Small intestine (tissue), 7 donors: ENCODE measurements at regions not wholly inside any gene's neighbourhood (a gene's known extent, or its start where the extent isn't known, plus 50 kb on each side); places are given as distances from the start of the nearest gene placed in this dataset.

Source experiments
- DNase-seq, 2 donors: peaks; one replicate each; pipeline versions ENCODE4 v3.0.0 to v3.0.0-alpha.2; 2013
- FAIRE-seq: peaks from 2 replicates; lab custom pipeline; 2012; peaks lifted over from hg19 to GRCh38; lab: Jason Lieb, UNC
- H3K27ac ChIP-seq, 3 donors: one replicate each; pipeline ENCODE4 v1.5.1; 2013; ENCODE audit warnings: low read length in 2 of 3, mild to moderate bottlenecking in 2 of 3, control low read depth in 1 of 3, inconsistent platforms in 1 of 3, low read depth in 1 of 3, moderate library complexity in 1 of 3
- H3K27me3 ChIP-seq, 3 donors: one replicate each; pipeline ENCODE4 v1.6.1; 2013; ENCODE audit warnings: low read length in 3 of 3, inconsistent platforms in 1 of 3; ENCODE audit not compliant: control insufficient read depth in 3 of 3, insufficient read depth in 3 of 3
- H3K36me3 ChIP-seq, 3 donors: one replicate each; pipeline ENCODE4 v1.6.1; 2013; ENCODE audit warnings: low read length in 3 of 3, inconsistent platforms in 1 of 3, low read depth in 1 of 3, mild to moderate bottlenecking in 1 of 3, moderate library complexity in 1 of 3; ENCODE audit not compliant: control insufficient read depth in 3 of 3, insufficient read depth in 2 of 3
- H3K4me1 ChIP-seq, 3 donors: one replicate each; pipeline ENCODE4 v1.6.1; 2013; ENCODE audit warnings: low read length in 2 of 3, inconsistent platforms in 1 of 3, low read depth in 1 of 3, mild to moderate bottlenecking in 1 of 3, moderate library complexity in 1 of 3; ENCODE audit not compliant: control insufficient read depth in 3 of 3, insufficient read depth in 2 of 3
- H3K4me3 ChIP-seq, 3 donors: one replicate each; pipeline ENCODE4 v1.5.1; 2013; ENCODE audit warnings: low read length in 3 of 3, control low read depth in 1 of 3, inconsistent platforms in 1 of 3, low read depth in 1 of 3, mild to moderate bottlenecking in 1 of 3, moderate library complexity in 1 of 3
- H3K9me3 ChIP-seq, 2 donors: one replicate each; pipeline ENCODE4 v1.6.1; 2013; ENCODE audit warnings: low read depth in 1 of 2, low read length in 1 of 2; ENCODE audit not compliant: control insufficient read depth in 2 of 2, insufficient read depth in 1 of 2
- whole genome bisulfite sequencing, 3 donors: extraction: QIAGEN DNeasy Blood & Tissue Kit; methylation state at CpG; one replicate each; pipeline ENCODE4 v1.1.7; 2013; 5-methylcytosine and 5-hydroxymethylcytosine counted together
- donor health status: healthy with polysubstance abuse.
- donor health status: control.
- donor health status: control.
- donor health status: Bipolar disorder and iron deficiency.
- donor health status: healthy.

- no peaks in the 10 kb centered on the region for H3K27me3 ChIP-seq
- FAIRE-seq, result no peak
- WGBS, 3 donors, result 21 to 44% (median 35%) methylated on average over 9 of the region's 9 CpGs
These were observed 137.5 kb upstream of the SYT13 start for GRCh38 chr11:45423475-45424120.

GRCh38 chr11:45423036-45423435, 136.9 kb upstream of the SYT13 start:
- DNase-seq (no peak), FAIRE-seq (no peak)
- WGBS, 3 donors, result 57 to 68% (median 58%) methylated on average over 6 of the region's 6 CpGs
- Histone ChIP-seq H3K36me3 (no peaks in the 10 kb centered on the region), H3K27me3 (no peaks in the 10 kb centered on the region), H3K9me3 (peaks cover 0 to 5% of the 10 kb centered on the region in 2 donors), H3K4me1 (no peaks in the 10 kb centered on the region), H3K27ac (no peak overlapping the region), H3K4me3 (no peak overlapping the region)

More at GRCh38 chr11:45423475-45424120, 137.5 kb upstream of the SYT13 start:
- Histone ChIP-seq H3K9me3 (peaks cover 0 to 5% of the 10 kb centered on the region in 2 donors), H3K36me3 (no peaks in the 10 kb centered on the region), H3K4me1 (no peaks in the 10 kb centered on the region), H3K27ac (no peak overlapping the region), H3K4me3 (no peak overlapping the region)
- no peak for DNase-seq

DNA sequence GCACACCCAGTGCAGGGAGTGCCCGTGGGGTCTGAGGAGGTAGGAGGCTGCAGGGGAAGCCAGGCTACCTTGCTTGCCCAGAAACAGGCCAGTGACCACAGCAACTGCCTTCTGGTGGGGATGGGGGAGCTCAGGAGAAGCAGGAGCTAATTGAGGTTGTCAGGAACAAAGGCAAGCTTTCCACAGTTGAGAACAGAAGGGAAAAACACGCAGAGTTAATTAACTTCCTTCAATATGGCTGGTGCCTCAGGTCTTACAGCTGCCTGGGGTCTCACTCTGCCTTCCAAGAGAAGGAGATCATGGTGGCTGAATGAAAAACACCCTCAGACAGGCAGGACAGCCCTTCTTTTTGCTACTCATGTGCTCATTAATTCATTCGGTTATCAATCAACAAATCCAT, 127.9 kb upstream of the SYT13 start:
- Histone ChIP-seq H3K4me3 (no peak overlapping the region), H3K27me3 (peaks cover 0 to 27% (median 9%) of the 10 kb centered on the region in 3 donors), H3K27ac (no peak overlapping the region), H3K9me3 (no peaks in the 10 kb centered on the region), H3K36me3 (no peaks in the 10 kb centered on the region), H3K4me1 (no peaks in the 10 kb centered on the region)
- no peak for DNase-seq
- FAIRE-seq, result no peak
- WGBS, 3 donors, result 59 to 81% (median 62%) methylated on average over 3 of the region's 3 CpGs

DNA sequence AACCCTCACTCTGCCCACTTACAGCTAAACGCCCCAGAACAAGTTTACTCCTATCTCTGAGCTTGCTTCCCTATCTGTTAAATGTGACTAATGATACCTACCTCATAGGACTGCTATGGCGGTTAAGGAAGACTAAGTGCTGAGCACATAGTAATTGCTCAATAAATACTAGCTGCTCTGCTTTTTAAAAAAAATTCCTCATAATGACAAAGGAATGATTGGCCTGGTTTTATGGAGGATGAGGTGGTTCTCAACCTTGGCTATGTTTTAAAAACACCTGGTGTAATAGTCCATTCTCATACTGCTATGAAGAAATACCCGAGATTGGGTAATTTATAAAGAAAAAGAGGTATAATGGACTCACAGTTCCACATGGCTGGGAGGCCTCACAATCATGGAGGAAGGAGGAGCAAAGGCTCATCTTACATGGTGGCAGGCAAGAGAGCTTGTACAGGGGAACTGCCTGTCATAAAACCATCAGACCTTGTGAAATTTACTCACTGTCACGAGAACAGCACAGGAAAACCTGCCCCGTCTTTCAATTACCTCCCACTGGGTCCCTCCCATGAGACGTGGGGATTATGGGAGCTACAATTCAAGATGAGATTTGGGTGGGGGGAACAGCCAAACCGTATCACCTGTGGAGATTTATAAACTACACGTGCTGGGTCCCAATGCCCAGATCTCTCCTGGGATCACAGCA, 127.2 kb upstream of the SYT13 start:
- H3K4me3 ChIP-seq, result no peak overlapping the region
- H3K4me1 ChIP-seq, result no peaks in the 10 kb centered on the region
- peaks cover 0 to 32% (median 9%) of the 10 kb centered on the region in 3 donors for H3K27me3 ChIP-seq
- no peaks in the 10 kb centered on the region for H3K9me3 ChIP-seq
- 46 to 62% (median 59%) methylated on average over 8 of the region's 8 CpGs for WGBS, 3 donors
- FAIRE-seq (no peak), DNase-seq (no peak)
- no peaks in the 10 kb centered on the region for H3K36me3 ChIP-seq
- H3K27ac ChIP-seq, result no peak overlapping the region

GRCh38 chr11:45412521-45412920, 126.4 kb upstream of the SYT13 start:
- DNase-seq (no peak), FAIRE-seq (no peak)
- Histone ChIP-seq H3K4me3 (no peak overlapping the region), H3K27me3 (peaks cover 0 to 38% (median 9%) of the 10 kb centered on the region in 3 donors), H3K9me3 (no peaks in the 10 kb centered on the region), H3K27ac (no peak overlapping the region), H3K36me3 (no peaks in the 10 kb centered on the region), H3K4me1 (no peaks in the 10 kb centered on the region)
- WGBS, 3 donors, result 38 to 40% (median 38%) methylated on average over 5 of the region's 5 CpGs

DNA sequence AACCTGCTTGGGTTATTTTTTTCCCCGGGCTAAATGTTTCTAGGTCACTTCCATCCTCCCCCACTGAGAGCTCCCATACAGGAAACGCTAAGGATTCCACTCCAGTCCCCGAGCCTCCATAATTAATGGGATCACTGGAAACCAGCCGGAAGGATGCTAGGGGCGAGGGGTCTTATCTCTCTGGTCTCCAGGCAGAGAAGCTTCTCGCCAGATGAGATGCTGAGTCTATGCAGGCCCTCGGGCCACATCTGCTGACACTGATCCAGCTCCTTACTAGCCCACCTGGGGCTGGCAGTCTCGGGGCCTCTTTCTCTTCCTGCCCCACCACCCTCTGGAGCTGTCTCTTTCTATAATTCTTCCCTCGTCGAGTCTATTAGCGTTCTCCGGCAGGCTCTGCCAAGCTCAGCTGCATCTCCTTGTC, 125.9 kb upstream of the SYT13 start:
- Histone ChIP-seq H3K9me3 (no peaks in the 10 kb centered on the region), H3K27me3 (peaks cover 0 to 39% (median 11%) of the 10 kb centered on the region in 3 donors), H3K4me1 (no peaks in the 10 kb centered on the region), H3K4me3 (no peak overlapping the region), H3K27ac (no peak overlapping the region), H3K36me3 (no peaks in the 10 kb centered on the region)
- FAIRE-seq (no peak), DNase-seq (no peak)
- 36 to 47% (median 36%) methylated on average over 12 of the region's 12 CpGs for WGBS, 3 donors

DNA sequence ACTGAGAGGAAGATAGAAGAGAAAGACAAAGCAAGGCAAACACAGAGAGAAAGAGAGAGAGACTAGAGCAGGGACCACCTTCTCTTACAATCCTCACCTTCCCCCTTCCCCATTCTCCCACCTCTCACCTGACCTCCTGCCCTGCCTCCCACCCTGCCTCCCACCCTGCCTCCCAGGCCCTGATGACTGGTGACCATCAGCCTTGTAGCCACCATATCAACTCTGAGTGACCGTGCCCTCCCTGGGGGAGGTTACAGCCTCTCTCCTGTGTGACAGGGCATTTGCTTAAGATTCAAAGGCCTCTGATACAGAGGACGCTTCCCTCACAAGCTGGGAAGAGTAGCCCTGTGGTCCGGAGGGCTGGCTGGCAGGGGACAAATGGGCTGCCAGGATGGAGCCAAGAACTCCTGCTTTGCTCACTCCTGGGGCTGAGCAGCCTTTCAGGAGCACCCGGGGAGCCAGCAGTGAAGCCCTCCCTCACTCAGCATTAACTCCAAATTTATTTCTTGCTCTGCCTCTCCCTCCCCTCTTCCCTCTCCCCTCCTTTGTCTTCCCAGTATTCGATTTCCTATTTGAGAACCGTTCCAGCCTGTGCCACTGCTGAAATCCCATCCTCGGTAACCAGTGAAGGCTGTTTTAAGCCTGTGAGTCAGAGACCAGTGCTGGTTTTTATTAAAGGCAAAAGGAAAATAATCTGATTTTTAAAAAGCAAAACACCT, 125.2 kb upstream of the SYT13 start:
- Histone ChIP-seq H3K36me3 (no peaks in the 10 kb centered on the region), H3K27ac (no peak overlapping the region), H3K9me3 (no peaks in the 10 kb centered on the region), H3K4me3 (no peak overlapping the region), H3K4me1 (no peaks in the 10 kb centered on the region), H3K27me3 (peaks cover 0 to 39% (median 9%) of the 10 kb centered on the region in 3 donors)
- DNase-seq (no peak), FAIRE-seq (no peak)
- 21 to 32% (median 29%) methylated on average over 7 of the region's 7 CpGs for WGBS, 3 donors

GRCh38 chr11:45410391-45411227, 124.5 kb upstream of the SYT13 start:
- 33 to 46% (median 36%) methylated on average over 12 of the region's 12 CpGs for WGBS, 3 donors

More at GRCh38 chr11:45410391-45411227, 124.5 kb upstream of the SYT13 start:
- H3K27ac ChIP-seq, result no peak overlapping the region
- FAIRE-seq (no peak), DNase-seq (no peak)
- H3K4me3 ChIP-seq, result no peak overlapping the region
- H3K36me3 ChIP-seq, result no peaks in the 10 kb centered on the region
- peaks cover 0 to 39% (median 9%) of the 10 kb centered on the region in 3 donors for H3K27me3 ChIP-seq
- no peaks in the 10 kb centered on the region for H3K4me1 ChIP-seq
- no peaks in the 10 kb centered on the region for H3K9me3 ChIP-seq
